H9 (cell line): ENCODE measurements at regions not wholly inside any gene's neighbourhood (a gene's known extent, or its start where the extent isn't known, plus 50 kb on each side); places are given as distances from the start of the nearest gene placed in this dataset.

Experiments used
- DNase-seq: peaks from one replicate; pipeline ENCODE4 v3.0.0-alpha.2; 2017
- H2AFZ ChIP-seq: one replicate; pipeline ENCODE4 v1.6.1; 2013; ENCODE audit warnings: mild to moderate bottlenecking, low read length, control low read depth, moderate library complexity
- H2AK5ac ChIP-seq: 2 replicates; pipeline ENCODE4 v1.6.1; 2013; ENCODE audit warnings: low read length, control low read depth, mixed read lengths; ENCODE audit not compliant: insufficient read length
- H2BK120ac ChIP-seq: one replicate; pipeline ENCODE4 v1.6.1; 2013; ENCODE audit warnings: low read depth, mild to moderate bottlenecking, low read length, control low read depth, inconsistent platforms; ENCODE audit not compliant: poor library complexity, severe bottlenecking
- H2BK12ac ChIP-seq: 2 replicates; pipeline ENCODE4 v1.6.1; 2013; ENCODE audit warnings: low read length, control low read depth, mixed read lengths, low read depth; ENCODE audit not compliant: insufficient read length
- H2BK15ac ChIP-seq: 2 replicates; pipeline ENCODE4 v1.6.1; 2013; ENCODE audit warnings: low read depth, low read length, control low read depth
- H2BK20ac ChIP-seq: one replicate; pipeline ENCODE4 v1.6.1; 2013; ENCODE audit warnings: low read depth, mild to moderate bottlenecking, low read length, control low read depth, inconsistent platforms; ENCODE audit not compliant: poor library complexity, severe bottlenecking
- H2BK5ac ChIP-seq: 2 replicates; pipeline ENCODE4 v1.6.1; 2013; ENCODE audit warnings: low read length, control low read depth, mixed read lengths; ENCODE audit not compliant: insufficient read length
- H3K14ac ChIP-seq: 2 replicates; pipeline ENCODE4 v1.6.1; 2013; ENCODE audit warnings: low read length, control low read depth; ENCODE audit not compliant: insufficient read depth
- H3K18ac ChIP-seq: 2 replicates; pipeline ENCODE4 v1.6.1; 2013; ENCODE audit warnings: low read depth, mild to moderate bottlenecking, mixed read lengths, low read length, control low read depth; ENCODE audit not compliant: insufficient read length
- H3K23ac ChIP-seq: 2 replicates; pipeline ENCODE4 v1.6.1; 2013; ENCODE audit warnings: low read length, control low read depth, mixed read lengths, low read depth; ENCODE audit not compliant: insufficient read length
- H3K23me2 ChIP-seq: 2 replicates; pipeline ENCODE4 v1.6.1; 2013; ENCODE audit warnings: low read depth, mild to moderate bottlenecking, mixed read lengths, low read length, control low read depth; ENCODE audit not compliant: insufficient read length, poor library complexity, severe bottlenecking
- H3K27ac ChIP-seq: 2 replicates; pipeline ENCODE4 v1.5.1; 2013; ENCODE audit warnings: low read length, control low read depth, mixed read lengths, low read depth; ENCODE audit not compliant: insufficient read length
- H3K27me3 ChIP-seq: 2 replicates; pipeline ENCODE4 v1.6.1; 2013; ENCODE audit warnings: low read length, control low read depth, inconsistent platforms; ENCODE audit not compliant: insufficient read depth
- H3K4ac ChIP-seq: 2 replicates; pipeline ENCODE4 v1.6.1; 2013; ENCODE audit warnings: low read depth, mild to moderate bottlenecking, control low read depth, inconsistent platforms, low read length, moderate library complexity
- H3K4me1 ChIP-seq: 2 replicates; pipeline ENCODE4 v1.6.1; 2013; ENCODE audit warnings: low read length, control low read depth, inconsistent platforms; ENCODE audit not compliant: insufficient read depth
- H3K4me2 ChIP-seq: 2 replicates; pipeline ENCODE4 v1.6.1; 2013; ENCODE audit warnings: low read length, control low read depth, mixed read lengths; ENCODE audit not compliant: insufficient read length, insufficient read depth
- H3K56ac ChIP-seq: 2 replicates; pipeline ENCODE4 v1.6.1; 2013; ENCODE audit warnings: low read depth, mild to moderate bottlenecking, mixed read lengths, low read length, control low read depth; ENCODE audit not compliant: insufficient read length
- H3K79me1 ChIP-seq: 2 replicates; pipeline ENCODE4 v1.6.1; 2013; ENCODE audit warnings: low read depth, mild to moderate bottlenecking, moderate library complexity, low read length, control low read depth, inconsistent platforms; ENCODE audit not compliant: insufficient read depth, poor library complexity, severe bottlenecking
- H3K79me2 ChIP-seq: 2 replicates; pipeline ENCODE4 v1.6.1; 2013; ENCODE audit warnings: low read length, control low read depth, inconsistent platforms; ENCODE audit not compliant: insufficient read depth
- H3K9ac ChIP-seq: 2 replicates; pipeline ENCODE4 v1.6.1; 2013; ENCODE audit warnings: low read length, control low read depth, mixed read lengths; ENCODE audit not compliant: insufficient read length; ENCODE audit errors: extremely low read depth
- H3K9me3 ChIP-seq: one replicate; pipeline ENCODE4 v1.6.1; 2013; ENCODE audit warnings: low read depth, low read length, inconsistent platforms; ENCODE audit not compliant: control insufficient read depth
- H3T11ph ChIP-seq: one replicate; pipeline ENCODE4 v1.6.1; 2013; ENCODE audit warnings: mild to moderate bottlenecking, low read length, control low read depth, inconsistent platforms
- H4K20me1 ChIP-seq: one replicate; pipeline ENCODE4 v1.6.1; 2013; ENCODE audit not compliant: control insufficient read depth, insufficient read length, insufficient read depth
- H4K5ac ChIP-seq: 2 replicates; pipeline ENCODE4 v1.6.1; 2013; ENCODE audit warnings: low read depth, mild to moderate bottlenecking, mixed read lengths, low read length, control low read depth; ENCODE audit not compliant: insufficient read length
- H4K8ac ChIP-seq: replicated peaks from 2 replicates; pipeline ENCODE4 v1.6.1; 2013; ENCODE audit warnings: low read length, control low read depth, mixed read lengths, low read depth; ENCODE audit not compliant: insufficient read length
- H4K91ac ChIP-seq: 2 replicates; pipeline ENCODE4 v1.6.1; 2013; ENCODE audit warnings: low read depth, mild to moderate bottlenecking, moderate library complexity, mixed read lengths, low read length, control low read depth; ENCODE audit not compliant: insufficient read length
- H3K27ac Mint-ChIP-seq, 3 experiments: 2 replicates in 2 of 3; 3 replicates in 1 of 3; pipeline ENCODE4 v1.8.0; 2020 to 2021; ENCODE audit warnings: mixed read lengths in 3 of 3, mild to moderate bottlenecking in 1 of 3, moderate library complexity in 1 of 3
- H3K27me3 Mint-ChIP-seq: 2 replicates; pipeline ENCODE4 v1.8.0; 2021; ENCODE audit warnings: low read depth, mild to moderate bottlenecking, moderate library complexity, mixed read lengths
- H3K36me3 Mint-ChIP-seq, 3 experiments: 2 replicates in 2 of 3; 3 replicates in 1 of 3; pipeline ENCODE4 v1.8.0; 2020 to 2021; ENCODE audit warnings: low read depth in 3 of 3, mixed read lengths in 3 of 3; ENCODE audit not compliant: insufficient read depth in 1 of 3
- H3K4me1 Mint-ChIP-seq, 2 experiments: 2 replicates each; pipeline ENCODE4 v1.8.0; 2020; ENCODE audit warnings: mixed read lengths in 2 of 2
- H3K4me3 Mint-ChIP-seq, 2 experiments: 2 replicates in 1 of 2; 3 replicates in 1 of 2; pipeline ENCODE4 v1.8.0; 2020 to 2021; ENCODE audit warnings: mild to moderate bottlenecking in 2 of 2, mixed read lengths in 2 of 2, moderate library complexity in 1 of 2
- H3K9me3 Mint-ChIP-seq, 2 experiments: 2 replicates in 1 of 2; 3 replicates in 1 of 2; pipeline ENCODE4 v1.8.0; 2020; ENCODE audit warnings: mild to moderate bottlenecking in 2 of 2, mixed read lengths in 2 of 2, moderate library complexity in 1 of 2
- WGBS: extraction: QIAGEN DNeasy Blood & Tissue Kit; methylation state at CpG from one replicate; pipeline ENCODE4 v1.1.7; 2013; ENCODE audit warnings: missing lambda C conversion rate, low lambda C conversion rate, mixed read lengths; ENCODE audit not compliant: insufficient read length; ENCODE audit errors: extremely low coverage; 5-methylcytosine and 5-hydroxymethylcytosine counted together
- TF ChIP-seq, protein P1 (sequence below): fragments of 200-600 bp; sonication (generic); conservative IDR thresholded peaks from 3 replicates; pipeline ENCODE4 v1.8.0; 2021; ENCODE audit warnings: antibody characterized with exemption, mild to moderate bottlenecking

DNA sequence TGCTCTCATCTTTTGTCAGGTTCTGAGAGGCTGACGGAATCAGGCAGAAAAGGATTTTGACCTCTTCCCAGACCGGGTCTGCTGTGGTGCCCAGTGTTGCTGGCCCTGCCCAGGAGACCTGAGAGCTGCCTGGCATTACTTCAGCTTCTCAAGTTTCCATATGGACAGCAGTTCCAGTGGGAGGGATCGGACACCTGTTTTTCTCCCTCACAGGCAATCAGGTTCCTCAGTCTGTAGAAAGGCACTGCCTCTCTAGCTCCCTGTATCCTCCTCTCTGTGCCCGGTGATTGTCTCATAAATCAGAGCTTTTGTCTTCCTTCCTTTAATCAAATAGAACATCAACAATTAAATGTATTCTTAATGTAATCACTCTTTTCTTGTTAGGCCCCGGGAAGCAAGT is 198.7 kb downstream of the SEMA6A start:
- no peaks in the 10 kb centered on the region for H3K79me2 ChIP-seq
- no peak overlapping the region for H3K4me2 ChIP-seq
- no peak overlapping the region for H2BK15ac ChIP-seq
- H3K14ac ChIP-seq: no peak overlapping the region
- H2BK120ac ChIP-seq: no peak overlapping the region
- no peaks in the 10 kb centered on the region for H3K23me2 ChIP-seq
- no peak overlapping the region for H2BK12ac ChIP-seq
- H4K91ac ChIP-seq: no peak overlapping the region
- no peaks in the 10 kb centered on the region for H4K20me1 ChIP-seq
- H3T11ph ChIP-seq: no peak overlapping the region
- H2AK5ac ChIP-seq: no peak overlapping the region
- WGBS: no CpG with 5 or more reads among the region's 5 CpGs
- peaks cover 4% of the 10 kb centered on the region; the same call in 1 of the 2 replicates for H3K4me1 ChIP-seq
- no peaks in the 10 kb centered on the region; a peak in 1 of 7 replicates for H3K36me3 Mint-ChIP-seq
- H4K5ac ChIP-seq: no peak overlapping the region
- H3K27ac ChIP-seq: no peak overlapping the region
- H3K27me3 ChIP-seq: no peaks in the 10 kb centered on the region
- no peaks in the 10 kb centered on the region for H3K9me3 ChIP-seq
- no peak overlapping the region for H3K4ac ChIP-seq
- no peak overlapping the region for H3K9ac ChIP-seq
- H3K23ac ChIP-seq: no peak overlapping the region
- H3K27me3 Mint-ChIP-seq: no peaks in the 10 kb centered on the region; the same call in 1 of the 2 replicates
- TF ChIP-seq, protein P1, sequence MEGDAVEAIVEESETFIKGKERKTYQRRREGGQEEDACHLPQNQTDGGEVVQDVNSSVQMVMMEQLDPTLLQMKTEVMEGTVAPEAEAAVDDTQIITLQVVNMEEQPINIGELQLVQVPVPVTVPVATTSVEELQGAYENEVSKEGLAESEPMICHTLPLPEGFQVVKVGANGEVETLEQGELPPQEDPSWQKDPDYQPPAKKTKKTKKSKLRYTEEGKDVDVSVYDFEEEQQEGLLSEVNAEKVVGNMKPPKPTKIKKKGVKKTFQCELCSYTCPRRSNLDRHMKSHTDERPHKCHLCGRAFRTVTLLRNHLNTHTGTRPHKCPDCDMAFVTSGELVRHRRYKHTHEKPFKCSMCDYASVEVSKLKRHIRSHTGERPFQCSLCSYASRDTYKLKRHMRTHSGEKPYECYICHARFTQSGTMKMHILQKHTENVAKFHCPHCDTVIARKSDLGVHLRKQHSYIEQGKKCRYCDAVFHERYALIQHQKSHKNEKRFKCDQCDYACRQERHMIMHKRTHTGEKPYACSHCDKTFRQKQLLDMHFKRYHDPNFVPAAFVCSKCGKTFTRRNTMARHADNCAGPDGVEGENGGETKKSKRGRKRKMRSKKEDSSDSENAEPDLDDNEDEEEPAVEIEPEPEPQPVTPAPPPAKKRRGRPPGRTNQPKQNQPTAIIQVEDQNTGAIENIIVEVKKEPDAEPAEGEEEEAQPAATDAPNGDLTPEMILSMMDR: no peak
- H3K18ac ChIP-seq: no peak overlapping the region
- peaks cover 0 to 2% of the 10 kb centered on the region in 2 experiments; a peak in 1 of 5 replicates for H3K9me3 Mint-ChIP-seq
- H3K27ac Mint-ChIP-seq: peak overlapping the region; percentile 21 to 63 (median 42); a peak in 4 of 7 replicates
- H2BK20ac ChIP-seq: no peak overlapping the region
- no peak for DNase-seq
- H3K4me1 Mint-ChIP-seq: peaks cover 36 to 38% of the 10 kb centered on the region in 2 experiments
- no peak overlapping the region for H2BK5ac ChIP-seq
- H2AFZ ChIP-seq: no peak overlapping the region
- H3K4me3 Mint-ChIP-seq: no peak overlapping the region
- H3K79me1 ChIP-seq: no peaks in the 10 kb centered on the region
- no peak overlapping the region for H3K56ac ChIP-seq
- H4K8ac ChIP-seq: no peak overlapping the region
